B cell (primary cell): ENCODE measurements at regions not wholly inside any gene's neighbourhood (a gene's known extent, or its start where the extent isn't known, plus 50 kb on each side); places are given as distances from the start of the nearest gene placed in this dataset.
"Not testable (repeated sequence)": the region's sequence is repeated elsewhere in the genome, so short reads cannot be mapped to it uniquely, and the experiment has no call there.

Experiments used
- ATAC-seq: fragments of 200-7000 bp; cut with Tn5 transposase; one replicate; pipeline ENCODE4 v1.10.0; 2021; ENCODE audit warnings: low read depth, mild to moderate bottlenecking, moderate number of reproducible peaks, moderate library complexity
- CTCF ChIA-PET: fragments of 350-600 bp; sonication (Branson Sonifier 250); formaldehyde crosslinking; loops from one replicate; lab custom pipeline; 2021; ENCODE audit warnings: antibody characterized with exemption, inconsistent platforms; lab: Charles Lee
- POLR2A ChIA-PET: fragments of 350-600 bp; sonication (Branson Sonifier 250); formaldehyde crosslinking; loops from one replicate; lab custom pipeline; 2021; ENCODE audit warnings: antibody characterized with exemption; lab: Charles Lee
- DNase-seq: peaks from one replicate; pipeline ENCODE4 v3.0.0; 2013
- H2AFZ ChIP-seq: 2 replicates; pipeline ENCODE4 v1.6.1; 2012; ENCODE audit warnings: mild to moderate bottlenecking, low read depth, low read length; ENCODE audit not compliant: insufficient read depth, poor library complexity, severe bottlenecking
- H3K27ac ChIP-seq, 2 donors: 1 replicate in 1 of 2; 2 replicates in 1 of 2; pipeline ENCODE4 v1.5.1; 2012 to 2013; ENCODE audit warnings: low read length in 2 of 2, mild to moderate bottlenecking in 2 of 2, moderate library complexity in 1 of 2
- H3K27me3 ChIP-seq, 4 experiments: fragments of 200-600 bp in 1 of 4; sonication (generic) in 1 of 4; replicated peaks in 1 of 4; 1 replicate in 2 of 4; 2 replicates in 2 of 4; pipeline versions ENCODE4 v1.6.1 to v1.7.0; 2013 to 2016; ENCODE audit warnings: low read length in 3 of 4, mild to moderate bottlenecking in 2 of 4, mixed read lengths in 1 of 4, moderate library complexity in 1 of 4; ENCODE audit not compliant: insufficient read depth in 4 of 4, control insufficient read depth in 3 of 4; ENCODE audit errors: control extremely low read depth in 1 of 4
- H3K36me3 ChIP-seq, 2 experiments: replicated peaks in 1 of 2; 1 replicate in 1 of 2; 2 replicates in 1 of 2; pipeline versions ENCODE4 v1.6.1 to v1.7.1; 2013; ENCODE audit warnings: low read length in 1 of 2; ENCODE audit not compliant: insufficient read depth in 2 of 2, control insufficient read depth in 1 of 2; ENCODE audit errors: control extremely low read depth in 1 of 2, extremely low read depth in 1 of 2
- H3K4me1 ChIP-seq, 2 donors: fragments of 200-600 bp in 1 of 2; sonication (generic) in 1 of 2; 1 replicate in 1 of 2; 2 replicates in 1 of 2; pipeline versions ENCODE4 v1.5.1 to v1.6.1; 2013 to 2017; ENCODE audit warnings: low read length in 2 of 2; ENCODE audit not compliant: control insufficient read depth in 2 of 2, insufficient read depth in 2 of 2
- H3K4me2 ChIP-seq: replicated peaks from 2 replicates; pipeline ENCODE3; 2012; ENCODE audit warnings: mild to moderate bottlenecking, low read depth, low read length; ENCODE audit not compliant: poor library complexity, severe bottlenecking
- H3K4me3 ChIP-seq, 5 experiments: fragments of 200-600 bp in 1 of 5; sonication (generic) in 1 of 5; 1 replicate in 3 of 5; 2 replicates in 2 of 5; pipeline versions ENCODE4 v1.5.1 to v1.7.0; 2011 to 2016; ENCODE audit warnings: low read length in 4 of 5, mild to moderate bottlenecking in 4 of 5, low read depth in 2 of 5, control low read depth in 1 of 5, moderate library complexity in 1 of 5; ENCODE audit not compliant: insufficient read depth in 1 of 5; ENCODE audit errors: control extremely low read depth in 1 of 5, extremely low read depth in 1 of 5
- H3K79me2 ChIP-seq: fragments of 200-600 bp; sonication (generic); one replicate; pipeline ENCODE4 v1.6.0; 2016; ENCODE audit warnings: low read length; ENCODE audit not compliant: control insufficient read depth, insufficient read depth
- H3K9ac ChIP-seq: fragments of 200-600 bp; sonication (generic); 2 replicates; pipeline ENCODE4 v1.6.1; 2017; ENCODE audit warnings: mild to moderate bottlenecking, low read length, moderate library complexity
- H3K9me3 ChIP-seq, 3 donors: one replicate each; pipeline versions ENCODE4 v1.6.1 to v1.7.1; 2013; ENCODE audit warnings: low read length in 2 of 3; ENCODE audit not compliant: control insufficient read depth in 2 of 3, insufficient read depth in 1 of 3; ENCODE audit errors: control extremely low read depth in 1 of 3
- H4K20me1 ChIP-seq: 2 replicates; pipeline ENCODE4 v1.6.0; 2012; ENCODE audit warnings: mild to moderate bottlenecking, low read length; ENCODE audit not compliant: insufficient read depth, control insufficient read depth, poor library complexity, severe bottlenecking
- H3K27ac Mint-ChIP-seq: one replicate; pipeline ENCODE4 v1.8.0; 2021; ENCODE audit warnings: mixed read lengths
- H3K27me3 Mint-ChIP-seq: one replicate; pipeline ENCODE4 v1.8.0; 2021; ENCODE audit warnings: mixed read lengths
- H3K4me1 Mint-ChIP-seq: one replicate; pipeline ENCODE4 v1.8.0; 2021; ENCODE audit warnings: mixed read lengths
- H3K4me3 Mint-ChIP-seq: one replicate; pipeline ENCODE4 v1.8.0; 2021; ENCODE audit warnings: mixed read lengths
- H3K9me3 Mint-ChIP-seq: one replicate; pipeline ENCODE4 v1.8.0; 2022; ENCODE audit warnings: mixed read lengths; ENCODE audit not compliant: insufficient read depth
- whole genome bisulfite sequencing: methylation state at CpG from one replicate; pipeline ENCODE4 v1.1.5; 2013; ENCODE audit warnings: missing lambda C conversion rate; ENCODE audit not compliant: insufficient coverage; 5-methylcytosine and 5-hydroxymethylcytosine counted together
- intact Hi-C: fragments of 100-400 bp; cut with micrococcal nuclease; formaldehyde crosslinking; loops from one replicate; pipeline ENCODE4 v1.10.0; 2022
- TF ChIP-seq, protein P1 (sequence below): fragments of 200-600 bp; IDR thresholded peaks from one replicate; pipeline ENCODE4 v1.8.0; 2022; ENCODE audit warnings: antibody characterized with exemption, mild to moderate bottlenecking

DNA sequence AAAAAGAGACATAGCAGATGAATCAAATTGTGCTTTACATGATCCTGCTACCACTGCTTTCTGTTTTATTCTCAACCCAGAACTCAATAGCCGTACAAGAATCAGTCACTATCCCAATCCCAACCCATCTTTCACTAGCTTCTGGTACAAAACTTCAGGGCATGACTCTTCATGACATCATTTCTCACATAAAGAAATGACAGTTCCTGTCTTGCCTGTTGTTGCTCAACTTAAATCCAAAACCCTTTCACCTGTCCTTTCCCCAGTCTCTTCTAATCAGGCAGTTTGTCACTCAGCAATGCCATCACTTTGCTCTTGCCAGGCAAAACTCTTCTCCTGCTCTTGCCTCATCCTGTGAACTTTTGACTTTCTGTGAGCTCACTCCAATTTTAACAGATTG lies 962.8 kb downstream of the GALC start:
- Histone ChIP-seq H3K9ac (no peak overlapping the region), H2AFZ (no peak overlapping the region), H3K4me1 (no peaks in the 10 kb centered on the region), H3K4me2 (no peak overlapping the region), H3K36me3 (no peaks in the 10 kb centered on the region), H3K27me3 (no peaks in the 10 kb centered on the region), H4K20me1 (no peaks in the 10 kb centered on the region), H3K27ac (no peak overlapping the region), H3K79me2 (no peaks in the 10 kb centered on the region), H3K9me3 (peaks cover 0 to 7% (median 1%) of the 10 kb centered on the region in 3 donors), H3K4me3 (no peak overlapping the region)
- WGBS: 77% methylated on average over 1 of the region's 1 CpG
- intact Hi-C loops: no loop called here
- ATAC-seq (no peak), DNase-seq (no peak)
- Mint-ChIP-seq H3K27me3 (no peaks in the 10 kb centered on the region), H3K4me1 (no peaks in the 10 kb centered on the region), H3K27ac (no peak overlapping the region), H3K9me3 (peaks cover 7% of the 10 kb centered on the region), H3K4me3 (no peak overlapping the region)
- ChIA-PET POLR2A (no interaction called here), CTCF (no interaction called here)
- TF ChIP-seq, protein P1, sequence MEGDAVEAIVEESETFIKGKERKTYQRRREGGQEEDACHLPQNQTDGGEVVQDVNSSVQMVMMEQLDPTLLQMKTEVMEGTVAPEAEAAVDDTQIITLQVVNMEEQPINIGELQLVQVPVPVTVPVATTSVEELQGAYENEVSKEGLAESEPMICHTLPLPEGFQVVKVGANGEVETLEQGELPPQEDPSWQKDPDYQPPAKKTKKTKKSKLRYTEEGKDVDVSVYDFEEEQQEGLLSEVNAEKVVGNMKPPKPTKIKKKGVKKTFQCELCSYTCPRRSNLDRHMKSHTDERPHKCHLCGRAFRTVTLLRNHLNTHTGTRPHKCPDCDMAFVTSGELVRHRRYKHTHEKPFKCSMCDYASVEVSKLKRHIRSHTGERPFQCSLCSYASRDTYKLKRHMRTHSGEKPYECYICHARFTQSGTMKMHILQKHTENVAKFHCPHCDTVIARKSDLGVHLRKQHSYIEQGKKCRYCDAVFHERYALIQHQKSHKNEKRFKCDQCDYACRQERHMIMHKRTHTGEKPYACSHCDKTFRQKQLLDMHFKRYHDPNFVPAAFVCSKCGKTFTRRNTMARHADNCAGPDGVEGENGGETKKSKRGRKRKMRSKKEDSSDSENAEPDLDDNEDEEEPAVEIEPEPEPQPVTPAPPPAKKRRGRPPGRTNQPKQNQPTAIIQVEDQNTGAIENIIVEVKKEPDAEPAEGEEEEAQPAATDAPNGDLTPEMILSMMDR: no peak

DNA sequence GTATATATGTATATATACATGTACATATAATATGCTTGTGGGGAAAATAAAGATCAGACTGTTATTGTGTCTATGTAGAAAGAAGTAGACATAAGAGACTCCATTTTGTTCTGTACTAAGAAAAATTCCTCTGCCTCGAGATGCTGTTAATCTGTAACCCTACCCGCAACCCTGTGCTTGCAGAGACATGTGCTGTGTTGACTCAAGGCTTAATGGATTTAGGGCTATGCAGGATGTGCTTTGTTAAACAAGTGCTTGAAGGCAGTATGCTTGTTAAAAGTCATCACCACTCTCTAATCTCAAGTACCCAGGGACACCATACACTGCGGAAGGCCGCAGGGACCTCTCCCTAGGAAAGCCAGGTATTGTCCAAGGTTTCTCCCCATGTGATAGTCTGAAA lies 972.9 kb downstream of the GALC start:
- H3K4me2 ChIP-seq, CTCF ChIA-PET, H3K36me3 ChIP-seq, intact Hi-C loops, H3K4me1 Mint-ChIP-seq, ATAC-seq, H3K79me2 ChIP-seq, H3K4me3 Mint-ChIP-seq, H3K9ac ChIP-seq, H3K9me3 Mint-ChIP-seq, H2AFZ ChIP-seq, H3K27me3 ChIP-seq, H3K27ac Mint-ChIP-seq, POLR2A ChIA-PET, H3K27me3 Mint-ChIP-seq, H3K9me3 ChIP-seq, H3K4me3 ChIP-seq, H3K4me1 ChIP-seq, DNase-seq, H4K20me1 ChIP-seq, H3K27ac ChIP-seq: not testable (repeated sequence)
- WGBS: no CpG with 5 or more reads among the region's 4 CpGs
